ENCODE measurements at regions not wholly inside any gene's neighbourhood (a gene's known extent, or its start where the extent isn't known, plus 50 kb on each side); places are given as distances from the start of the nearest gene placed in this dataset.
"Not testable (repeated sequence)": the region's sequence is repeated elsewhere in the genome, so short reads cannot be mapped to it uniquely, and the experiment has no call there.

DNA sequence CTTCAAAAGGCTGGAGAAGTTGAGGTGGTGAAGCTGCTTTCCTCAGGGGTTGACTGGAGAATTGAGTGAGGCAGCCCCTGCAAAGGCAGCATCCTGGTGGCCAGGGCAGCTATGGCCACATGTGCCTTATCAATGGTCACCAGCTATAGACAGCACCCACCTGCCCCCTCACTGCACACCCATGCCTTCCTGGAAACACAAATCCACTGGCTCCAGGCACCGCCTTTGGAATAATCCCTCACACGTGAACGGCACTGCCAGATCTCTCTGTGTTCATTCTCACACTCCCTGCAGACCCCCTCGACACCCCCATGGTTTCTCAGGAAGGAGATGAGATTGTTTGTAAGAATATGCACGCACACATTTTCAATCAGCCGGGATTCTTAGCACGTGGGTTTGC lies 1297.8 kb downstream of the TBC1D22A start:
- no peak for DNase-seq

DNA sequence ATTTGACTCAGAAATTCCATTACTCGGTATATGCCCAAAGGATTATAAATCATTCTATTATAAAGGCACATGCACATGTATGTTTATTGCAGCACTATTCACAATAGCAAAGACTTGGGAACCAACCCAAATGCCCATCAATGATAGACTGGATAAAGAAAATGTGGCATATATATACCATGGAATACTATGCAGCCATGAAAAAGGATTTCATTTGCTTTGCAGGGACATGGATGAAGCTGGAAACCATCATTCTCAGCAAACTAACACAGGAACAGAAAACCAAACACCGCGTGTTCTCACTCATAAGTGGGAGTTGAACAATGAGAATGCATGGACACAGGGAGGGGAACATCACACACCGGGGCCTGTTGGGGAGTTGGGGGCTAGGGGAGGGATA lies 1297.1 kb downstream of the TBC1D22A start:
- WGBS, 4 donors: 90 to 96% (median 92%) methylated on average over 4 of the region's 4 CpGs
- H3K9me3 ChIP-seq (replicated peaks in 1 of 3); H3K36me3 ChIP-seq (replicated peaks in 1 of 2); intact Hi-C loops (cut with DNase I); H3K27ac ChIP-seq; DNase-seq; H3K4me1 ChIP-seq (replicated peaks in 1 of 2); H3K27me3 ChIP-seq; H3K4me3 ChIP-seq: not testable (repeated sequence)

More for the DNA sequence above, 1297.8 kb downstream of the TBC1D22A start:
- intact Hi-C loops (cut with DNase I): no loop called here
- no peaks in the 10 kb centered on the region for H3K9me3 ChIP-seq (replicated peaks in 1 of 3)
- no peak overlapping the region for H3K4me3 ChIP-seq
- no peak overlapping the region for H3K27ac ChIP-seq
- no peaks in the 10 kb centered on the region for H3K36me3 ChIP-seq (replicated peaks in 1 of 2)
- H3K4me1 ChIP-seq (replicated peaks in 1 of 2): no peaks in the 10 kb centered on the region
- 76 to 82% (median 79%) methylated on average over 7 of the region's 7 CpGs for WGBS, 4 donors
- TF ChIP-seq, protein P1, sequence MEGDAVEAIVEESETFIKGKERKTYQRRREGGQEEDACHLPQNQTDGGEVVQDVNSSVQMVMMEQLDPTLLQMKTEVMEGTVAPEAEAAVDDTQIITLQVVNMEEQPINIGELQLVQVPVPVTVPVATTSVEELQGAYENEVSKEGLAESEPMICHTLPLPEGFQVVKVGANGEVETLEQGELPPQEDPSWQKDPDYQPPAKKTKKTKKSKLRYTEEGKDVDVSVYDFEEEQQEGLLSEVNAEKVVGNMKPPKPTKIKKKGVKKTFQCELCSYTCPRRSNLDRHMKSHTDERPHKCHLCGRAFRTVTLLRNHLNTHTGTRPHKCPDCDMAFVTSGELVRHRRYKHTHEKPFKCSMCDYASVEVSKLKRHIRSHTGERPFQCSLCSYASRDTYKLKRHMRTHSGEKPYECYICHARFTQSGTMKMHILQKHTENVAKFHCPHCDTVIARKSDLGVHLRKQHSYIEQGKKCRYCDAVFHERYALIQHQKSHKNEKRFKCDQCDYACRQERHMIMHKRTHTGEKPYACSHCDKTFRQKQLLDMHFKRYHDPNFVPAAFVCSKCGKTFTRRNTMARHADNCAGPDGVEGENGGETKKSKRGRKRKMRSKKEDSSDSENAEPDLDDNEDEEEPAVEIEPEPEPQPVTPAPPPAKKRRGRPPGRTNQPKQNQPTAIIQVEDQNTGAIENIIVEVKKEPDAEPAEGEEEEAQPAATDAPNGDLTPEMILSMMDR (IDR thresholded peaks at IDR 0.05): no peak
- no peak for TF ChIP-seq POLR2A (IDR thresholded peaks at IDR 0.05)
- no peaks in the 10 kb centered on the region for H3K27me3 ChIP-seq

DNA sequence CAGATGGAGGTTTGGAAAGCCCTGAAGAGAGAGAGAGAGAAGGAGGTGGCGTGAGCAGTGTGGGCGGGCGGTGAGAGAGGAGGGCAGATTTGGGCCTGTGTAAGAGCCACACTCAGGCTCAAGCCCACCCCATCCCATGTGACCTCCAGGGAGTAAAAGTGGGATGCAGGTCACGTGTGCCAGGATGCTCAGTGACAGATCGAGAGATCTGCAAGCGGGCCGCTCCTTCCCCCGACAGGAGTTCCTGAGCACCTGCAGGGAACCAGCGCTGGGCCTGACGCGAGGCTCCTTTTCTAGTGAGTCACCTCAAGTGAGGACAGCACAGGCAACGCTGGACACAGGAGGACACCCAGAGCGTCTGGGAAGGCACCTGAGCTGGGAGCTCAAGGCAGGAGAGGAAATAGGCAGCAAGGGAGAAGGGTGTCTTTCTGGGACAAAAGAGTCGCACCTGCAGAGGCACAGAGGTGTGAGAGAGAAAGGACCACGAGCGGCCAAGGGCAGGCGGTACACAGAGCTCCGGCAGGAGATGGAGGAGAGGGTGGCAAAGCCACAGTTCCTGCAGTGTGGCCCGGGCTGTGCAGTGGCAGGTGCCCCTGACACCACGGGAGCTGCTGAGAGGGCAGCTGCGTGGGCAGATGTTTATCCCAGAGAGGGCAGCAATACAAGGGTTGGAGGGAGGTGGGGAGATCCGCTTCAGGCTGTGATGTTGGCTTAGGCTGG lies 1294.8 kb downstream of the TBC1D22A start:
- no peaks in the 10 kb centered on the region for H3K9me3 ChIP-seq (replicated peaks in 1 of 3)
- no peaks in the 10 kb centered on the region for H3K27me3 ChIP-seq
- no peaks in the 10 kb centered on the region for H3K4me1 ChIP-seq (replicated peaks in 1 of 2)
- H3K27ac ChIP-seq: no peak overlapping the region
- intact Hi-C loops (cut with DNase I): no loop called here
- H3K36me3 ChIP-seq (replicated peaks in 1 of 2): no peaks in the 10 kb centered on the region
- H3K4me3 ChIP-seq: no peak overlapping the region
- no peak for TF ChIP-seq POLR2A (IDR thresholded peaks at IDR 0.05)
- TF ChIP-seq, protein P1 (IDR thresholded peaks at IDR 0.05): no peak
- DNase-seq: no peak
- 69 to 79% (median 71%) methylated on average over 20 to 22 of the region's 22 CpGs for WGBS, 4 donors

DNA sequence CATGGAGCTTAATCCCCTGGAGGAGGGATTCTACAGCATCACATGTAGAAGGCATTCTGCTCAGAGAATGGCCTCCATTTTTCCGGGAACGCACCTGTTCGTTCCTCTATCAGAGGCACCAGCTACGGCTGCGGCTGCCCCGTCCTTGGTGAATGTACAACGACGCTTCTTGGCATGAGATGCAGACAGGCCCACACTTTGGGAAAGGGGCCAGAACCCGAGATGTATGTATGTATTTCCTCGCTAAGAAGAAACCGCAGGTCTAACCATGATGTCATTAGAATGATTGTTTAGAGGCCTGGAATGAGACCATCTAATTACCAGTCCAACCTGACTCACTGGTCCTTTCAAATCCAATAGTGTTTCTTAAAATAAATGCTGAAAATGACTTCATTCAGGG lies 1293.4 kb downstream of the TBC1D22A start:
- no peak for TF ChIP-seq POLR2A (IDR thresholded peaks at IDR 0.05)
- TF ChIP-seq, protein P1 (IDR thresholded peaks at IDR 0.05): no peak
- intact Hi-C loops (cut with DNase I): no loop called here
- H3K36me3 ChIP-seq (replicated peaks in 1 of 2): no peaks in the 10 kb centered on the region
- peak in 1 of 7 donors; percentile 23 for DNase-seq
- no peak overlapping the region for H3K27ac ChIP-seq
- no peaks in the 10 kb centered on the region for H3K4me1 ChIP-seq (replicated peaks in 1 of 2)
- no peaks in the 10 kb centered on the region for H3K9me3 ChIP-seq (replicated peaks in 1 of 3)
- H3K27me3 ChIP-seq: no peaks in the 10 kb centered on the region
- WGBS, 4 donors: 80 to 85% (median 80%) methylated on average over 10 to 11 of the region's 11 CpGs
- H3K4me3 ChIP-seq: no peak overlapping the region

DNA sequence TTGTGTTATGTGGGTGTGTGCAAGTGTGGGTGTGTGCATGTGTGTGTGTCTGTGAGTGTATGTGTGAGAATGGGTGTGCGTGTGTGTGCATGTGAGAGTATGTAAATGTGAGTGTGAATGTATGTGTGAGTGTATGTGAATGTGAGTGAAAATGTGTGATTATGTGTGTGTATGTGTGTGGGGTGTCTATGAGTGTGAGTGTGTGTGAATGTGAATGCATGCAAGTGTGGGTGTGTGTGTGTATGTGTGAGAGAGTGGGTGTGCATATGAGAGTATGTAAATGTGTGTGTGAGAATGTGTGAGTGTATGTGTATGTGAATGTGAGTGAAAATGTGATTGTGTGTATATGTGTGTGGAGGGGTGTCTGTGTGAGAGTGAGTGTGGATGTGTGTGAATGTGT lies 1292.7 kb downstream of the TBC1D22A start:
- Histone ChIP-seq H3K27me3 (no peaks in the 10 kb centered on the region), H3K4me3 (no peak overlapping the region), H3K27ac (no peak overlapping the region), H3K4me1 (replicated peaks in 1 of 2) (no peaks in the 10 kb centered on the region), H3K36me3 (replicated peaks in 1 of 2) (no peaks in the 10 kb centered on the region), H3K9me3 (replicated peaks in 1 of 3) (no peaks in the 10 kb centered on the region)
- no peak for DNase-seq
- intact Hi-C loops (cut with DNase I): no loop called here
- 78 to 100% (median 87%) methylated on average over 1 of the region's 1 CpG for WGBS, 4 donors
- no peak for TF ChIP-seq POLR2A (IDR thresholded peaks at IDR 0.05)
- TF ChIP-seq, protein P1 (IDR thresholded peaks at IDR 0.05): no peak

All from adrenal gland (tissue), 9 donors.